Psoas muscle (tissue), 7 donors: ENCODE measurements at regions not wholly inside any gene's neighbourhood (a gene's known extent, or its start where the extent isn't known, plus 50 kb on each side); places are given as distances from the start of the nearest gene placed in this dataset.

Experiments
- ATAC-seq, 4 donors: fragments of 200-7000 bp; cut with Tn5 transposase; one replicate each; pipeline ENCODE4 v1.9.1; 2020; ENCODE audit warnings: moderate library complexity in 3 of 4, mild to moderate bottlenecking in 2 of 4
- DNase-seq, 2 donors: peaks; one replicate each; pipeline ENCODE4 v3.0.0-alpha.2; 2020
- H3K27ac ChIP-seq: fragments of 200-600 bp; one replicate; pipeline ENCODE4 v1.8.0; 2022
- H3K27me3 ChIP-seq, 3 donors: fragments of 200-600 bp in 1 of 3; one replicate each; pipeline versions ENCODE4 v1.6.1 to v1.8.0; 2013 to 2022; ENCODE audit warnings: low read length in 2 of 3, mild to moderate bottlenecking in 2 of 3, moderate library complexity in 1 of 3; ENCODE audit not compliant: insufficient read depth in 3 of 3
- H3K36me3 ChIP-seq, 2 donors: fragments of 200-600 bp in 1 of 2; one replicate each; pipeline versions ENCODE4 v1.6.1 to v1.8.0; 2013 to 2022; ENCODE audit warnings: low read depth in 1 of 2, mild to moderate bottlenecking in 1 of 2, moderate library complexity in 1 of 2; ENCODE audit not compliant: insufficient read depth in 1 of 2
- H3K4me1 ChIP-seq: fragments of 200-600 bp; one replicate; pipeline ENCODE4 v1.8.0; 2022
- H3K4me3 ChIP-seq: fragments of 200-600 bp; one replicate; pipeline ENCODE4 v1.8.0; 2022; ENCODE audit warnings: mild to moderate bottlenecking
- H3K9me3 ChIP-seq: fragments of 200-600 bp; one replicate; pipeline ENCODE4 v1.8.0; 2022
- WGBS, 3 donors: extraction: QIAGEN DNeasy Blood & Tissue Kit; methylation state at CpG; one replicate each; pipeline versions ENCODE4 v1.1.6 to v1.1.7; 2013; 5-methylcytosine and 5-hydroxymethylcytosine counted together
- intact Hi-C, 2 donors: fragments of 100-400 bp; cut with DNase I; formaldehyde crosslinking; loops; one replicate each; pipeline versions ENCODE4 v1.11.0 to v1.14.2; 2022
- TF ChIP-seq, protein P1 (sequence below): fragments of 200-600 bp; IDR thresholded peaks from one replicate; pipeline ENCODE4 v1.8.0; 2022; ENCODE audit warnings: antibody characterized with exemption
- donor health status: healthy with polysubstance abuse.
- donor health status: DM: no; HTN: no; CAD: no; lungs with moderate emphysema.
- donor health status: Bipolar disorder and iron deficiency.
- donor health status: healthy.
- donor health status: DM: yes; HTN: yes; CAD: no.
- donor health status: DM: no; HTN: no; CAD: no.
- donor health status: DM: yes; HTN: yes; CAD: no.

DNA sequence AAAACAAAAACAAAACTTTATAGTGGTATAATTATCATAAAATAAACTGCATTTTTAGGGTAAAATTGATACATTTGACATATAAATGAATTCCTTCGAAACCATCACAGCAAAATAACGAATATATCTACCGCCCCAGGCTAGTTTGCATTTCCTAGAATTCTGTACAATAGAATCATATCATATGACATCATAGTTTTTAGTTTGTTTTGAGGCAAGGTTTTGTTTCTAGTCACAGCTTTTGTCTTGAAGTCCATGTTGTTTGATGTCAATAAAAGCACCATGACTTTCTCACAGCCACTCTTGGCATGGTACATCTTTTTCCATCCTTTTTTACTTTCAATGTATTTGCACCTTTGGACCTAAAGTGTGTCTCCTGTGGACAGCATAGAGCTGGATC lies 102.9 kb downstream of the FOXL3 start:
- Histone ChIP-seq H3K9me3 (no peaks in the 10 kb centered on the region), H3K4me1 (no peaks in the 10 kb centered on the region), H3K27ac (no peak overlapping the region), H3K27me3 (peaks cover 0 to 4% (median 0%) of the 10 kb centered on the region in 3 donors), H3K36me3 (no peaks in the 10 kb centered on the region), H3K4me3 (no peak overlapping the region)
- no peak for ATAC-seq
- 92 to 96% (median 93%) methylated on average over 3 of the region's 3 CpGs for WGBS, 3 donors
- intact Hi-C loops: no loop called here
- DNase-seq: no peak
- TF ChIP-seq, protein P1, sequence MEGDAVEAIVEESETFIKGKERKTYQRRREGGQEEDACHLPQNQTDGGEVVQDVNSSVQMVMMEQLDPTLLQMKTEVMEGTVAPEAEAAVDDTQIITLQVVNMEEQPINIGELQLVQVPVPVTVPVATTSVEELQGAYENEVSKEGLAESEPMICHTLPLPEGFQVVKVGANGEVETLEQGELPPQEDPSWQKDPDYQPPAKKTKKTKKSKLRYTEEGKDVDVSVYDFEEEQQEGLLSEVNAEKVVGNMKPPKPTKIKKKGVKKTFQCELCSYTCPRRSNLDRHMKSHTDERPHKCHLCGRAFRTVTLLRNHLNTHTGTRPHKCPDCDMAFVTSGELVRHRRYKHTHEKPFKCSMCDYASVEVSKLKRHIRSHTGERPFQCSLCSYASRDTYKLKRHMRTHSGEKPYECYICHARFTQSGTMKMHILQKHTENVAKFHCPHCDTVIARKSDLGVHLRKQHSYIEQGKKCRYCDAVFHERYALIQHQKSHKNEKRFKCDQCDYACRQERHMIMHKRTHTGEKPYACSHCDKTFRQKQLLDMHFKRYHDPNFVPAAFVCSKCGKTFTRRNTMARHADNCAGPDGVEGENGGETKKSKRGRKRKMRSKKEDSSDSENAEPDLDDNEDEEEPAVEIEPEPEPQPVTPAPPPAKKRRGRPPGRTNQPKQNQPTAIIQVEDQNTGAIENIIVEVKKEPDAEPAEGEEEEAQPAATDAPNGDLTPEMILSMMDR: no peak

DNA sequence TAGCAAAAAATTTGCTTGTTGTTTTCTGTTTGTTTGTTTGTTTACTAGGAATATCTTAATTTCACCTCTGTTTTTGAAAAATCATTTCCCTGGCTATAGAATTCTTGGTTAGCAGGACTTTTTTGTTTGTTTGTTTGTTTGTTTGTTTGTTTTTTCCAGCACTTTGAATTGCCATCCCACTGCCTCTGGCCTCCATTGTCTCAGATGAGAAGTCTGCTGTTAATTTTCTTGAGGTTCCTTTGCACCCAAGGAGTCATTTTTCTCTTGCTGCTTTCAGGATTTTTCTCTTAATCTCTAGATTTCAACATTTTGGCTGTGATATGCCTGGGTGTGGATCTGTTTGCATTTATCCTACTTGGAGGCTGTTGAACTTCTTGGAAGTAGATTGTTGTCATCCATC lies 105.7 kb downstream of the FOXL3 start:
- no peak for ATAC-seq
- H3K4me1 ChIP-seq: no peaks in the 10 kb centered on the region
- H3K4me3 ChIP-seq: no peak overlapping the region
- H3K27me3 ChIP-seq: peaks cover 0 to 3% (median 0%) of the 10 kb centered on the region in 3 donors
- H3K36me3 ChIP-seq: no peaks in the 10 kb centered on the region
- H3K9me3 ChIP-seq: no peaks in the 10 kb centered on the region
- intact Hi-C loops: no loop called here
- DNase-seq: no peak
- H3K27ac ChIP-seq: no peak overlapping the region
- TF ChIP-seq, protein P1: no peak

DNA sequence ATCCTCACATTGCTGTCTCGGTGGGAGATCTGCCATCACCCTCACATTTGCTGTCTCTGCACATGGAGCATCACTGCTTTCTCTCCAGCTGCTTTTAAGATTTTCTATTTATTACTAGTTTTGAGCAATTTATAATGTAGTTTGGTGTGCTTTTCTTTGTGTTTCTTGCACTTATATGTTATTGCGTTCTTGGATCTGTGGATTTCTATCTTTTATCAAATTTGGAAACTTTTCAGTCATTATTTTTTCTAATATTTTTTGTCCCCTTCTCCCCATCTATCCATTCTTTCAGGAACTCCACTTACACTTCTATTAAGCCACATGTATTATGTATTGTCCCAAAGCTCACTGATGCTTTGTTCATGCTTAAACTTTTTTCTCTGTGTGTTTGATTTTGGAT lies 108.9 kb downstream of the FOXL3 start:
- Histone ChIP-seq H3K36me3 (no peaks in the 10 kb centered on the region), H3K9me3 (no peaks in the 10 kb centered on the region), H3K4me3 (no peak overlapping the region), H3K4me1 (no peaks in the 10 kb centered on the region), H3K27me3 (peaks cover 0 to 3% (median 0%) of the 10 kb centered on the region in 3 donors), H3K27ac (no peak overlapping the region)
- TF ChIP-seq, protein P1: no peak
- no peak for ATAC-seq
- no peak for DNase-seq
- intact Hi-C loops: no loop called here
- WGBS, 3 donors: 87 to 96% (median 94%) methylated on average over 2 of the region's 2 CpGs

DNA sequence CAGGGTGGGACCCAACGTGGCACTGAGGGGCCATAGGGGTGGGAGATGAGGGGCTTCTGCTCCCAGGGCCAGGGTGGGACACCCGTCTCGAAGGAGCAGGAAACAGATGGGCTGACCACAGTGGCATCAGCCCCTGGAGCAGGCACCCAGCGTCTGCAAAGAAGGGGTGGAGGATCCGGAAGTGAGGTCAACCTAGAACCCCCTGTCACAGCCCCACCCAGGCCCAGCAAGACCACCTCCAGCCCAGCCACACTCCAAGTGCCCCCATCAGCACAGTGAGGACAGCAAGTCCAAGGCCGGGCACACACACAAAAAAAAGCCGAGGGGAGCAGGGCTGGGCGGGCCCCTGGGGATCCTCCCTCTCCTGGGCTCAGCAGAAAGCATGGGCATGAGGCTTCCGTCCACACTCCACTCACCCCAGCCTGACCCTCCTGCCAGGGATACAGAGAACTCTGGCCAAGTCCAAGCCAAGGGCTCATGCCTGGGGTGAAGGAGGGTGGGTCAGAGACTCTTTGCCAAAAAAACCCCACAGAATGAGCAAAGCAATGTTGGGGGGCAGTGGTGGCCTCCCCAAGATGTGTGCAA lies 111.0 kb downstream of the FOXL3 start:
- no peaks in the 10 kb centered on the region for H3K36me3 ChIP-seq
- DNase-seq (peak in 1 of 2 donors; percentile 32), ATAC-seq (no peak)
- intact Hi-C loops: no loop called here
- H3K4me1 ChIP-seq: no peaks in the 10 kb centered on the region
- WGBS, 3 donors: 83 to 88% (median 86%) methylated on average over 9 of the region's 9 CpGs
- no peak overlapping the region for H3K27ac ChIP-seq
- H3K27me3 ChIP-seq: peaks cover 0 to 14% (median 3%) of the 10 kb centered on the region in 3 donors
- TF ChIP-seq, protein P1: no peak
- no peaks in the 10 kb centered on the region for H3K9me3 ChIP-seq
- no peak overlapping the region for H3K4me3 ChIP-seq

DNA sequence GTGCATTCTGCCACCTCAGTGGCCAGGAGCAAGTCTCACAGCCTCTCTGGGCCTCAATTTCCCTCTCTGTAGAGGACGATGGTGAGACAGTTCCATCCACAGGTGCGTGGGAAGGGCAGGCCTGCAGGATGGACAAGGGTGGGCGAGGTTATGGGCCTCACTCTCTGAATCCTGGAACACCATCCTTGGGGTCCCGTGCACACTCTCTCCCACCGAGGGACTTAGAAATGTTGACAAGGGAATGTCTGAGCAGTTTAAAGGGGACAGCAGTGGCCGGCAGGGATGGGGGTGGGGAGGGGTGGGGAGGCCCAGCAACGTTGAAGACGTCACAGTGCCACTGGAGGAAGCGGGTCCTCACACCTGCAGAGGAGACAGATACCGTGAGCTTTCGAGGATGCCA lies 111.5 kb downstream of the FOXL3 start:
- TF ChIP-seq, protein P1: no peak
- intact Hi-C loops: no loop called here
- peak in 1 of 2 donors; percentile 17 for DNase-seq
- no peak for ATAC-seq
- Histone ChIP-seq H3K27me3 (peaks cover 0 to 19% (median 3%) of the 10 kb centered on the region in 3 donors), H3K36me3 (no peaks in the 10 kb centered on the region), H3K9me3 (no peaks in the 10 kb centered on the region), H3K4me1 (no peaks in the 10 kb centered on the region), H3K27ac (no peak overlapping the region), H3K4me3 (no peak overlapping the region)
- WGBS, 3 donors: 87 to 93% (median 88%) methylated on average over 11 of the region's 11 CpGs
